PC-9 (cell line): ENCODE measurements at regions not wholly inside any gene's neighbourhood (a gene's known extent, or its start where the extent isn't known, plus 50 kb on each side); places are given as distances from the start of the nearest gene placed in this dataset.

Experiments
- BruUV-seq: library from RNA; stranded (reverse); fragments of 400-500 nt; replicated peaks from 2 replicates; lab custom pipeline; 2021; lab: Mats Ljungman, UMichigan
- CTCF ChIA-PET: fragments of 300-600 bp; sonication (Branson Sonifier 250); formaldehyde crosslinking; loops from one replicate; lab custom pipeline; 2022; ENCODE audit warnings: antibody characterized with exemption; lab: Charles Lee
- POLR2A ChIA-PET: fragments of 300-600 bp; sonication (Branson Sonifier 250); formaldehyde crosslinking; loops from one replicate; lab custom pipeline; 2022; ENCODE audit warnings: antibody characterized with exemption; ENCODE audit not compliant: unreplicated experiment; lab: Charles Lee
- DNase-seq, 2 experiments: peaks; one replicate each; pipeline versions ENCODE4 v3.0.0 to v3.0.0-alpha.2; 2015 to 2022; ENCODE audit warnings: mixed read lengths in 1 of 2
- H2AFZ ChIP-seq: fragments of 200-600 bp; sonication (generic); 2 replicates; pipeline ENCODE4 v1.8.1; 2017; ENCODE audit warnings: antibody characterized with exemption
- H3F3A ChIP-seq: fragments of 200-600 bp; sonication (generic); 2 replicates; pipeline ENCODE4 v1.8.1; 2017; ENCODE audit warnings: antibody characterized with exemption, mild to moderate bottlenecking, low read depth; ENCODE audit not compliant: insufficient read depth
- H3K27ac ChIP-seq: fragments of 200-600 bp; sonication (generic); 2 replicates; pipeline ENCODE4 v1.6.1; 2016; ENCODE audit warnings: mixed run types
- H3K27me3 ChIP-seq: fragments of 200-600 bp; sonication (generic); 2 replicates; pipeline ENCODE4 v1.6.1; 2016; ENCODE audit warnings: low read depth, mixed run types; ENCODE audit not compliant: insufficient read depth
- H3K36me3 ChIP-seq: fragments of 200-600 bp; sonication (generic); 2 replicates; pipeline ENCODE4 v1.6.1; 2016; ENCODE audit warnings: low read depth, mixed run types
- H3K4me1 ChIP-seq: fragments of 200-600 bp; sonication (generic); replicated peaks from 2 replicates; pipeline ENCODE4 v1.6.1; 2016; ENCODE audit warnings: mixed run types; ENCODE audit not compliant: insufficient read depth
- H3K4me2 ChIP-seq: fragments of 200-600 bp; sonication (generic); 2 replicates; pipeline ENCODE4 v1.6.1; 2017; ENCODE audit warnings: mixed run types
- H3K4me3 ChIP-seq: fragments of 200-600 bp; sonication (generic); 2 replicates; pipeline ENCODE4 v1.6.1; 2016; ENCODE audit warnings: mixed run types
- H3K79me2 ChIP-seq: fragments of 200-600 bp; sonication (generic); 2 replicates; pipeline ENCODE4 v1.6.1; 2017; ENCODE audit warnings: low read depth, mixed run types
- H3K9me2 ChIP-seq: fragments of 200-600 bp; sonication (generic); 2 replicates; pipeline ENCODE4 v1.8.1; 2017; ENCODE audit warnings: mild to moderate bottlenecking; ENCODE audit not compliant: insufficient read depth
- H3K9me3 ChIP-seq: fragments of 200-600 bp; sonication (generic); 2 replicates; pipeline ENCODE4 v1.8.1; 2016; ENCODE audit warnings: low read depth; ENCODE audit not compliant: insufficient read depth
- H4K20me1 ChIP-seq: fragments of 200-600 bp; sonication (generic); 2 replicates; pipeline ENCODE4 v1.8.1; 2017; ENCODE audit not compliant: insufficient read depth
- CTCF ChIP-seq: fragments of 200-600 bp; sonication (generic); conservative IDR thresholded peaks from 2 replicates; pipeline ENCODE4 v1.6.1; 2017; ENCODE audit warnings: mixed run types, antibody characterized with exemption, mild to moderate bottlenecking, moderate library complexity
- EZH2 ChIP-seq: fragments of 200-600 bp; sonication (generic); IDR thresholded peaks from 2 replicates; pipeline ENCODE4 v1.8.0; 2017; ENCODE audit warnings: antibody characterized with exemption, low read depth
- intact Hi-C: fragments of 100-400 bp; cut with micrococcal nuclease; formaldehyde crosslinking; loops from one replicate; pipeline ENCODE4 v1.10.0; 2022; ENCODE audit not compliant: unreplicated experiment

DNA sequence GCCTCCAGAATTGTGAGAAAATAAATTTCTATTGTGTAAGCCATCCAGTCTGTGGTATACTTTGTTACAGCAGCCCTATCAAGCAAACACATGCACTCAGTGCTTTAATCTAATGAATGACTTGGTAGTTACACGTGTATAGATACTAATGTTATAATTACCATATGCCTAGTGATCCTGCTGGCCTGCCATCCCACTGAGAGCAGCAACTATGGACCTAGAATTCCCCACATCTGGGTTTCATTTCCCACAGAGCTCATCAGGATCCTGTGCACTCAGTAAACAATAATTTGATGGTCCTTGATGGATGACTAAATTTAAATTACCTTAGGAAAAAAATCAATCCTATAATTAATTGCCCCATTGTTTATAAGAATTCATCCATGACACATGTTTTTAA is 86.5 kb upstream of the RGS1 start:
- Histone ChIP-seq H3K9me2 (no peaks in the 10 kb centered on the region), H3K4me3 (no peak overlapping the region), H3F3A (no peaks in the 10 kb centered on the region), H3K79me2 (no peaks in the 10 kb centered on the region), H3K36me3 (no peaks in the 10 kb centered on the region), H3K4me1 (peaks cover 23% of the 10 kb centered on the region), H3K4me2 (no peak overlapping the region), H3K27ac (no peak overlapping the region), H3K9me3 (no peaks in the 10 kb centered on the region; the same call in 1 of the 2 replicates), H2AFZ (no peak overlapping the region), H3K27me3 (no peaks in the 10 kb centered on the region), H4K20me1 (no peaks in the 10 kb centered on the region)
- BruUV-seq: no TSS peak
- intact Hi-C loops: loop anchor here (5.0 kb wide), 1 partner anchor 58 kb away; no protein-coding TSS in a partner anchor
- DNase-seq: no peak
- ChIA-PET POLR2A (no interaction called here), CTCF (no interaction called here)
- no peak for TF ChIP-seq EZH2
- TF ChIP-seq CTCF: no peak

- CTCF ChIA-PET: no interaction called here
- Histone ChIP-seq H3K27ac (no peak overlapping the region), H3K4me2 (no peak overlapping the region), H3K9me2 (no peaks in the 10 kb centered on the region), H3K36me3 (no peaks in the 10 kb centered on the region), H3K79me2 (no peaks in the 10 kb centered on the region), H3F3A (no peaks in the 10 kb centered on the region), H3K9me3 (no peaks in the 10 kb centered on the region; the same call in 1 of the 2 replicates), H4K20me1 (no peaks in the 10 kb centered on the region), H3K27me3 (no peaks in the 10 kb centered on the region), H3K4me3 (no peak overlapping the region), H3K4me1 (peaks cover 23% of the 10 kb centered on the region), H2AFZ (no peak overlapping the region)
- POLR2A ChIA-PET: no interaction called here
- DNase-seq: peak; percentile 49 to 81
- BruUV-seq: no TSS peak
- TF ChIP-seq EZH2: no peak
- TF ChIP-seq CTCF: no peak
- intact Hi-C loops: loop anchor here (5.0 kb wide), 1 partner anchor 58 kb away; no protein-coding TSS in a partner anchor
Observed at GRCh38 chr1:192489748-192490147, 85.8 kb upstream of the RGS1 start.

DNA sequence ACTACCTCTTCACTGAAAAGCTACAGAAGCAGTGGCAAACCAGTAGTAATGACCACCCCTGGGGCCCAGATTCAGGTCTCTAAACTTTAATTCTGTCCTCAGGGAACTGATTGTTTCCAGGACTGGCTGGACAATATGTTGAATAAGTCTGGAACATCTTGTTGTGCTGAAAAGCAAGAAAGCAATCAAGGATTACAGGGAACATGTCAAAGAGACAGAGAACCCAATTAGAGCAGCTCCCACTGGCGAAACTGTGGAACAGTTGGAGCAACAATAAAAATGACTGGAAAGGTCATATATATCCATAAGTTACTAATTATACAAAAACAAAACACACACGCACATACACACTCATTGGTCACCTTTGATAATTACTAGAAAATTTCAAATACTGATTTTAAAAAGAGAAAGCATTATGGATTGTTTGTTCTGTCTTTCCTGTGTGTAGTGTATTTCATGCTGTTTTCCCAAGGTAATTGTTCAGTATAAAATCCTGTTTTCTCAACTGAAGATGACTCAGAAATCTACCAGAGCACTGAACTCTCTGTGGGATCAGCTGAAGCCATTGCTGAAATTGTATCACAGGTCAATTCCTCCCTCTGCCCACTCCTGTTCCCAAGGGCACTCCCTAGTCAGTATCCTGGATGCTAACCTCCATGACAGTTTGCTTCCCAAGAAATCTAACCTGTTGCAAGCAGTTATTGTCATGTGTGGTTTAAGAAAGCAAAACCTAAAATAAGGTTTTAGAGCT is 83.6 kb upstream of the RGS1 start:
- Histone ChIP-seq H3K9me2 (peaks cover 6% of the 10 kb centered on the region), H4K20me1 (no peaks in the 10 kb centered on the region), H3K9me3 (no peaks in the 10 kb centered on the region), H3K4me2 (no peak overlapping the region), H3K4me1 (peaks cover 10% of the 10 kb centered on the region), H3K27ac (0 out of 2 replicates have a peak overlapping the region, but pooled peaks have one; percentile 6), H3K27me3 (no peaks in the 10 kb centered on the region), H3K36me3 (no peaks in the 10 kb centered on the region), H2AFZ (peak overlapping the region; percentile 24), H3F3A (no peaks in the 10 kb centered on the region), H3K4me3 (no peak overlapping the region), H3K79me2 (no peaks in the 10 kb centered on the region)
- no TSS peak for BruUV-seq
- DNase-seq: no peak
- no peak for TF ChIP-seq EZH2
- TF ChIP-seq CTCF: no peak
- CTCF ChIA-PET: no interaction called here
- intact Hi-C loops: no loop called here
- POLR2A ChIA-PET: no interaction called here
